ENCODE measurements at regions not wholly inside any gene's neighbourhood (a gene's known extent, or its start where the extent isn't known, plus 50 kb on each side); places are given as distances from the start of the nearest gene placed in this dataset.

DNA sequence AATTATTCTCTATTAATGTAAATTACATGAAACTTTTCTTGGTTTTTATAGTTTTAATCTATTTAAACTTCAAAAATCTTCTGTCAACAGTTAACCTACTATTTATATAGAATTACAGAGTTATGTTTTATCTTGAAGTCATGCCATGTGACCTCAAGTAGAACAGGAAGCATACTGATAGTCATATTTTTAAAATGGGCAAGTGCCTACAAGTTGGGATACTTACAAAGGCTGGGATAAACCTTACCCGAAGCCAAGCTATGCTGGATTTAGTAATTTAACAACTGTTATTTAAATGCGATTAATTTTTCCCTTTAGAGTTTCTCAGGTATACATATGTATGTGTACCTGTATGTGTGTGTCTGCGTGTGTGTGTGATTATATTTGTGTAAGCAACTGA lies 266.9 kb downstream of the RASSF9 start (continued):
- TF ChIP-seq TAF7 (optimal IDR thresholded peaks at IDR 0.05; ENCODE audit: borderline replicate concordance, low read depth, low read length) (no peak), SIN3A (conservative IDR thresholded peaks at IDR 0.05 in 1 of 2, IDR thresholded peaks at IDR 0.05 in 1 of 2; ENCODE audit: low read depth in 1 of 2, low read length in 2 of 2) (no peak), TEAD4 (IDR thresholded peaks at IDR 0.05; ENCODE audit: low read depth, low read length) (no peak), FOSL1 (IDR thresholded peaks at IDR 0.05; ENCODE audit: insufficient read depth, low read depth, low read length) (no peak)
